Lung (tissue), 11 donors: ENCODE measurements at regions not wholly inside any gene's neighbourhood (a gene's known extent, or its start where the extent isn't known, plus 50 kb on each side); places are given as distances from the start of the nearest gene placed in this dataset.

Experiments used
- ATAC-seq: fragments of 200-7000 bp; cut with Tn5 transposase; one replicate; pipeline ENCODE4 v1.9.1; 2020; ENCODE audit warnings: moderate number of reproducible peaks; ENCODE audit not compliant: insufficient read depth, low FRiP score
- DNase-seq, 3 donors: peaks; one replicate each; pipeline ENCODE4 v3.0.0-alpha.2; 2013 to 2017
- H3K27ac ChIP-seq, 2 donors: one replicate each; pipeline ENCODE4 v1.5.1; 2013; ENCODE audit warnings: mild to moderate bottlenecking in 2 of 2, moderate library complexity in 2 of 2, control low read depth in 1 of 2, inconsistent platforms in 1 of 2, low read depth in 1 of 2, low read length in 1 of 2
- H3K27me3 ChIP-seq, 3 donors: one replicate each; pipeline ENCODE4 v1.5.1; 2013; ENCODE audit warnings: low read length in 2 of 3; ENCODE audit not compliant: control insufficient read depth in 3 of 3, insufficient read depth in 3 of 3
- H3K36me3 ChIP-seq, 4 donors: one replicate each; pipeline ENCODE4 v1.5.1; 2013; ENCODE audit warnings: low read length in 4 of 4, mild to moderate bottlenecking in 1 of 4, moderate library complexity in 1 of 4; ENCODE audit not compliant: control insufficient read depth in 4 of 4, insufficient read depth in 4 of 4
- H3K4me1 ChIP-seq, 5 donors: one replicate each; pipeline ENCODE4 v1.5.1; 2013; ENCODE audit warnings: low read length in 5 of 5, mild to moderate bottlenecking in 2 of 5, moderate library complexity in 1 of 5; ENCODE audit not compliant: control insufficient read depth in 5 of 5, insufficient read depth in 5 of 5
- H3K4me3 ChIP-seq: one replicate; pipeline ENCODE4 v1.5.1; 2013; ENCODE audit warnings: mild to moderate bottlenecking, control low read depth, moderate library complexity
- H3K9ac ChIP-seq, 2 donors: one replicate each; pipeline ENCODE4 v1.5.1; 2013; ENCODE audit warnings: low read length in 2 of 2, control low read depth in 1 of 2; ENCODE audit not compliant: insufficient read depth in 1 of 2
- H3K9me3 ChIP-seq, 4 donors: one replicate each; pipeline ENCODE4 v1.5.1; 2013; ENCODE audit warnings: low read length in 3 of 4, mild to moderate bottlenecking in 1 of 4, moderate library complexity in 1 of 4; ENCODE audit not compliant: control insufficient read depth in 4 of 4, insufficient read depth in 3 of 4
- WGBS, 2 donors: extraction: QIAGEN DNeasy Blood & Tissue Kit; methylation state at CpG; one replicate each; pipeline ENCODE4 v1.1.7; 2013; 5-methylcytosine and 5-hydroxymethylcytosine counted together
- TF ChIP-seq, protein P1 (sequence below): IDR thresholded peaks from 2 replicates; pipeline ENCODE4 v1.5.1; 2012; ENCODE audit warnings: mild to moderate bottlenecking; ENCODE audit errors: control extremely low read depth, extremely low read depth
- donor health status: control.
- donor health status: control.
- donor health status: Bipolar disorder and iron deficiency.
- donor health status: healthy.
- donor health status: DM: yes; HTN: yes; CAD: no.

DNA sequence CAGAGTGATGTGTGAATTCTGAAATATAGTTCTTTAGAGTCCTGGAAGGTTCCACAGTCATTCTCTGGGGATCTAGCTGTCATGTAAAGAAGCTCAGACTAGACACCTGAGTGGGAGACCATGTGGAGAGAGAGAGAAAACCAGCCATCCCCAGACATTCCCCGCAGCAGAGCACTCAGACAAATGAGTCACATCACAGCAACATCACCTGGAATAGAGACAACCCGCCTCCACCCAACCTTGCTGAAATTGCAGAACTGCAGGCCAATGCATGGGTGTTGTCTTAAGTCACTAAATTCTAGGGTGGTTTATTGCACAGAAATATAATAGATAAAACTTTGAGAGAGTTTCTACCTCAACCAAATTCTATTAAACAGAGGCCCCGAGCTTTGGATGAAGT, 392.0 kb upstream of the DYNLRB2 start:
- Histone ChIP-seq H3K9me3 (peaks cover 0 to 2% (median 0%) of the 10 kb centered on the region in 4 donors), H3K27me3 (no peaks in the 10 kb centered on the region), H3K9ac (no peak overlapping the region), H3K4me1 (peaks cover 0 to 13% (median 0%) of the 10 kb centered on the region in 5 donors), H3K4me3 (no peak overlapping the region), H3K36me3 (no peaks in the 10 kb centered on the region), H3K27ac (no peak overlapping the region)
- DNase-seq (no peak), ATAC-seq (no peak)
- 89 to 93% methylated on average over 3 of the region's 3 CpGs for WGBS, 2 donors
- TF ChIP-seq, protein P1, sequence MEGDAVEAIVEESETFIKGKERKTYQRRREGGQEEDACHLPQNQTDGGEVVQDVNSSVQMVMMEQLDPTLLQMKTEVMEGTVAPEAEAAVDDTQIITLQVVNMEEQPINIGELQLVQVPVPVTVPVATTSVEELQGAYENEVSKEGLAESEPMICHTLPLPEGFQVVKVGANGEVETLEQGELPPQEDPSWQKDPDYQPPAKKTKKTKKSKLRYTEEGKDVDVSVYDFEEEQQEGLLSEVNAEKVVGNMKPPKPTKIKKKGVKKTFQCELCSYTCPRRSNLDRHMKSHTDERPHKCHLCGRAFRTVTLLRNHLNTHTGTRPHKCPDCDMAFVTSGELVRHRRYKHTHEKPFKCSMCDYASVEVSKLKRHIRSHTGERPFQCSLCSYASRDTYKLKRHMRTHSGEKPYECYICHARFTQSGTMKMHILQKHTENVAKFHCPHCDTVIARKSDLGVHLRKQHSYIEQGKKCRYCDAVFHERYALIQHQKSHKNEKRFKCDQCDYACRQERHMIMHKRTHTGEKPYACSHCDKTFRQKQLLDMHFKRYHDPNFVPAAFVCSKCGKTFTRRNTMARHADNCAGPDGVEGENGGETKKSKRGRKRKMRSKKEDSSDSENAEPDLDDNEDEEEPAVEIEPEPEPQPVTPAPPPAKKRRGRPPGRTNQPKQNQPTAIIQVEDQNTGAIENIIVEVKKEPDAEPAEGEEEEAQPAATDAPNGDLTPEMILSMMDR = no peak

DNA sequence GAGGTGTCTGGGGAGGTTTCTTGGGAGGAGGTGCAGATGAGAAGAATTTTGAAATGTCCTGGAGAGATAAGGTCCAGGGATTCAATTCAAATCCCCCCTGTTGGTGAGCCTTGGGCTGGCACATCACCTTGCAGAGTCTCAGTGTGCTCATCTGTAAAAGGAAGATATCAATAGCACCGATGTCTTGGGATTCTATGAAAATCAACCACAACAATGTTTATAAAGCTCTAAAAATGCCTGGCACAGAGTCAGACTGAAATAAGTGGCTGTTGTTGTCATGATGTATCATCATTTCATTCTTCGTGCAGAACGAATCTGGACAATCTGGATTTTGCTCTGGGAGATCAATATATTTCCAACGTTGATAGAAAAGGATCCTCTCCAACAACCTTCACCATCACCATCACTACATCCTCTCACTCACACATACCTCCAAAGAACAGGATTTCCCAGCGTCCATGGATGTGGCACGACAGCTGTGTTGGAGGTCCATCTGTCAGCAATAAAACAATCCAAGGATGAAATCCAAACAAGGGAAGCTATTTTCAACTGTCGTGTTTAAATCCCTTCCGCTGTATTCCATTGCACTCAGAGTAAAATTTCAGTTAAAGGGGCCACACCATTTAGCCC, 393.7 kb upstream of the DYNLRB2 start:
- DNase-seq (peak in 2 of 3 donors; percentile 14 to 17), ATAC-seq (no peak)
- H3K4me3 ChIP-seq = no peak overlapping the region
- no peak overlapping the region for H3K27ac ChIP-seq
- H3K27me3 ChIP-seq = no peaks in the 10 kb centered on the region
- H3K36me3 ChIP-seq = no peaks in the 10 kb centered on the region
- H3K9me3 ChIP-seq = peaks cover 0 to 5% (median under 1%) of the 10 kb centered on the region in 4 donors
- TF ChIP-seq, protein P1 = no peak
- 47 to 63% methylated on average over 8 of the region's 8 CpGs for WGBS, 2 donors
- peaks cover 0 to 13% (median 0%) of the 10 kb centered on the region in 5 donors for H3K4me1 ChIP-seq
- no peak overlapping the region for H3K9ac ChIP-seq

DNA sequence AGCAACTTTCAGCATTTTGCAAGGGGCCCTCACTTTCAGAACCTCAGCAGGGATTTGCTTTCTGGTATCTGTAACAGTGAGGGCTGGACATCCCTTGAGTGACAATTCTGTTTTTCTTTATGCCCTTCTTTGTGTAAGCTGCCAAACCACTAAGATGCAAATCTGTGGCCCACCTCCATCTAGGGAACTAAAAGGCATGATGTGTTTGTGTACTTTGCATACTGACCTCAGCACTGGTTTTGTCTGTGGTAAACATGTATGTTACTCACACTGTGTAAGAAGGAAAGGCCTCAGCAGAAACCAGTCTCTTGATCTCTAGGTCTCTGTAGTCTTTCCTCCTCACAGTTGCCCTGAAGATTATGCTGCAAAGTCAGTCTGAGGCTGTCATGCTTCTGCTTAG, 396.6 kb upstream of the DYNLRB2 start:
- ATAC-seq (no peak), DNase-seq (no peak)
- no peak overlapping the region for H3K4me3 ChIP-seq
- H3K27me3 ChIP-seq = no peaks in the 10 kb centered on the region
- H3K9me3 ChIP-seq = peaks cover 0 to 8% (median under 1%) of the 10 kb centered on the region in 4 donors
- H3K36me3 ChIP-seq = no peaks in the 10 kb centered on the region
- H3K4me1 ChIP-seq = peaks cover 0 to 5% (median 0%) of the 10 kb centered on the region in 5 donors
- no peak overlapping the region for H3K9ac ChIP-seq
- no peak overlapping the region for H3K27ac ChIP-seq
- TF ChIP-seq, protein P1 = no peak

DNA sequence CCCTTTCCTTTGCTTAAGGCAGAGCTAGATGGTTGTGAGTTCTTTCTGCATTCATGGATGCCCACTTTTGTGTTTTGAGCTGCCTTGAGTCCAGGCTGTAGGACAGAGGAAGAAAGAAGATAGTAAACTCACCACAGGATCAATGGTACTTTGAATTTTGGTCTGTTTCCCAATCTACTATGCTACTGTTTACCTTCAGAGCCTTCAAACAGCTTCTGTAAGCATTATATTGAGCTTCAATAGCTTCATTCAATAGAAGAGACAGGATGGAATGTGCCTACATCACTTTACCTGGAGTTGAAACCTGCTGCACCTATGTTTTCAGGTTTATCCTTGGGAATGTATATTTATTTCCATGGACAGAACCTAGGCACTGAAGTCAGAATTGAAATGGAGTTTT, 397.9 kb upstream of the DYNLRB2 start:
- TF ChIP-seq, protein P1 = no peak
- H3K4me3 ChIP-seq = no peak overlapping the region
- DNase-seq (no peak), ATAC-seq (no peak)
- H3K27ac ChIP-seq = no peak overlapping the region
- H3K4me1 ChIP-seq = peaks cover 0 to 5% (median 0%) of the 10 kb centered on the region in 5 donors
- H3K9ac ChIP-seq = no peak overlapping the region
- no peaks in the 10 kb centered on the region for H3K36me3 ChIP-seq
- H3K9me3 ChIP-seq = peaks cover 0 to 8% (median under 1%) of the 10 kb centered on the region in 4 donors
- no peaks in the 10 kb centered on the region for H3K27me3 ChIP-seq
